Hematopoietic multipotent progenitor cell (in vitro differentiated cells): ENCODE measurements at regions not wholly inside any gene's neighbourhood (a gene's known extent, or its start where the extent isn't known, plus 50 kb on each side); places are given as distances from the start of the nearest gene placed in this dataset.

ENCODE experiments used
- DNase-seq, 3 donors: peaks; one replicate each; pipeline ENCODE4 v3.0.0-alpha.2; 2011 to 2015; ENCODE audit warnings: low read depth in 2 of 3, low spot score in 2 of 3

GRCh38 chr1:72869873-72870272 lies 587.5 kb upstream of the NEGR1 start:
- DNase-seq: no peak

- DNase-seq: no peak
These were observed 587.1 kb upstream of the NEGR1 start for GRCh38 chr1:72869441-72869840.

GRCh38 chr1:72851597-72851996 lies 569.3 kb upstream of the NEGR1 start:
- no peak for DNase-seq

GRCh38 chr1:72848997-72849396 lies 566.7 kb upstream of the NEGR1 start:
- no peak for DNase-seq

- no peak for DNase-seq
These were observed 565.3 kb upstream of the NEGR1 start for GRCh38 chr1:72847651-72848050.

- no peak for DNase-seq
These were observed 564.3 kb upstream of the NEGR1 start for GRCh38 chr1:72846476-72847278.

- DNase-seq: no peak
These were observed 563.6 kb upstream of the NEGR1 start for GRCh38 chr1:72845981-72846380.

- peak in 2 of 3 donors; percentile 1 to 11 for DNase-seq
These were observed 563.0 kb upstream of the NEGR1 start for GRCh38 chr1:72845381-72845780.

GRCh38 chr1:72837781-72838180 lies 555.4 kb upstream of the NEGR1 start:
- DNase-seq: no peak

- DNase-seq: no peak
These were observed 548.5 kb upstream of the NEGR1 start for GRCh38 chr1:72830606-72831390.

GRCh38 chr1:72827278-72827677 lies 544.9 kb upstream of the NEGR1 start:
- DNase-seq: no peak

GRCh38 chr1:72804541-72804940 lies 522.2 kb upstream of the NEGR1 start:
- DNase-seq: no peak

GRCh38 chr1:72781038-72781437 lies 498.7 kb upstream of the NEGR1 start:
- DNase-seq: no peak

GRCh38 chr1:72780212-72780611 lies 497.9 kb upstream of the NEGR1 start:
- DNase-seq: no peak

GRCh38 chr1:72777918-72778317 lies 495.6 kb upstream of the NEGR1 start:
- no peak for DNase-seq

- no peak for DNase-seq
These were observed 481.1 kb upstream of the NEGR1 start for GRCh38 chr1:72763481-72763880.

- DNase-seq: no peak
These were observed 477.1 kb upstream of the NEGR1 start for GRCh38 chr1:72759486-72759885.

- DNase-seq: no peak
These were observed 475.5 kb upstream of the NEGR1 start for GRCh38 chr1:72757843-72758242.

GRCh38 chr1:72745413-72745812 lies 463.1 kb upstream of the NEGR1 start:
- DNase-seq: no peak

- DNase-seq: no peak
These were observed 452.1 kb upstream of the NEGR1 start for GRCh38 chr1:72734415-72734814.

GRCh38 chr1:72724951-72725861 lies 442.9 kb upstream of the NEGR1 start:
- DNase-seq: no peak
